HG03442 (cell line): ENCODE measurements at regions not wholly inside any gene's neighbourhood (a gene's known extent, or its start where the extent isn't known, plus 50 kb on each side); places are given as distances from the start of the nearest gene placed in this dataset.

ENCODE experiments used
- ATAC-seq: cut with Tn5 transposase; IDR thresholded peaks from one replicate; pipeline ENCODE4 v1.9.1; 2021; ENCODE audit warnings: mild to moderate bottlenecking, moderate library complexity; ENCODE audit not compliant: unreplicated experiment

- no peak for ATAC-seq
Observed at GRCh38 chr13:111551204-111551820, 230.9 kb downstream of the TEX29 start.

- no peak for ATAC-seq
Observed at GRCh38 chr13:111552891-111553655, 232.6 kb downstream of the TEX29 start.

GRCh38 chr13:111554539-111555267, 234.3 kb downstream of the TEX29 start:
- no peak for ATAC-seq

- no peak for ATAC-seq
Observed at GRCh38 chr13:111555268-111555808, 234.9 kb downstream of the TEX29 start.

GRCh38 chr13:111555903-111556302, 235.5 kb downstream of the TEX29 start:
- ATAC-seq, result no peak

- ATAC-seq, result no peak
Observed at GRCh38 chr13:111556496-111556895, 236.1 kb downstream of the TEX29 start.

GRCh38 chr13:111557921-111558699, 237.7 kb downstream of the TEX29 start:
- ATAC-seq, result no peak

GRCh38 chr13:111558700-111559088, 238.3 kb downstream of the TEX29 start:
- no peak for ATAC-seq

GRCh38 chr13:111559612-111560403, 239.4 kb downstream of the TEX29 start:
- ATAC-seq, result no peak

GRCh38 chr13:111561091-111561781, 240.8 kb downstream of the TEX29 start:
- no peak for ATAC-seq

- ATAC-seq, result no peak
Observed at GRCh38 chr13:111562716-111563115, 242.3 kb downstream of the TEX29 start.

GRCh38 chr13:111564606-111565005, 244.2 kb downstream of the TEX29 start:
- ATAC-seq, result no peak

GRCh38 chr13:111565400-111565799, 245.0 kb downstream of the TEX29 start:
- ATAC-seq, result no peak

GRCh38 chr13:111566567-111566966, 246.1 kb downstream of the TEX29 start:
- ATAC-seq, result no peak

GRCh38 chr13:111567637-111568036, 247.2 kb downstream of the TEX29 start:
- ATAC-seq, result no peak

GRCh38 chr13:111568290-111568689, 247.8 kb downstream of the TEX29 start:
- ATAC-seq, result no peak

- ATAC-seq, result no peak
Observed at GRCh38 chr13:111570911-111571310, 250.5 kb downstream of the TEX29 start.

GRCh38 chr13:111572956-111573761, 252.7 kb downstream of the TEX29 start:
- ATAC-seq, result no peak

- ATAC-seq, result no peak
Observed at GRCh38 chr13:111573801-111574200, 253.4 kb downstream of the TEX29 start.
